ENCODE measurements at regions not wholly inside any gene's neighbourhood (a gene's known extent, or its start where the extent isn't known, plus 50 kb on each side); places are given as distances from the start of the nearest gene placed in this dataset.

- TF ChIP-seq CREB1 (IDR thresholded peaks at IDR 0.05) (no peak), CREB1 (CRISPR knock-in tag; IDR thresholded peaks at IDR 0.05) (0 out of 2 replicates have a peak, but pooled peaks have one; percentile 35), ZNF140 (CRISPR knock-in tag; IDR thresholded peaks at IDR 0.05) (no peak), ZNF175 (CRISPR knock-in tag; IDR thresholded peaks at IDR 0.05; ENCODE audit: low read depth) (peak; percentile 54; the same call in 1 of the 2 replicates), ESRRB (CRISPR knock-in tag; IDR thresholded peaks at IDR 0.05; ENCODE audit: borderline replicate concordance) (no peak), MLX (CRISPR knock-in tag; conservative IDR thresholded peaks at IDR 0.05) (no peak), CHAMP1 (IDR thresholded peaks at IDR 0.05) (peak; percentile 57; the same call in 1 of the 2 replicates), SAFB (IDR thresholded peaks at IDR 0.05; ENCODE audit: borderline replicate concordance, low read depth, low read length) (no peak), CBX3 (IDR thresholded peaks at IDR 0.05; ENCODE audit: borderline replicate concordance in 1 of 2, low read length in 2 of 2) (peak in 1 of 2 experiments; percentile 55; a peak in 1 of 3 replicates), POLR2H (tag; IDR thresholded peaks at IDR 0.05; ENCODE audit: low read depth) (peak; percentile 77), ATF1 (CRISPR knock-in tag; IDR thresholded peaks at IDR 0.05) (no peak), ATF1 (tag; IDR thresholded peaks at IDR 0.05) (peak; percentile 17; the same call in 1 of the 2 replicates), GABPB1 (CRISPR knock-in tag; IDR thresholded peaks at IDR 0.05) (peak; percentile 50; the same call in 1 of the 2 replicates), PYGO2 (tag; IDR thresholded peaks at IDR 0.05) (no peak), SMAD3 (CRISPR knock-in tag; conservative IDR thresholded peaks at IDR 0.05) (no peak), ZBTB5 (IDR thresholded peaks at IDR 0.05) (no peak), ZEB2 (IDR thresholded peaks at IDR 0.05) (no peak), POLR2A (conservative IDR thresholded peaks at IDR 0.05) (peak; percentile 62), MAX (CRISPR knock-in tag; IDR thresholded peaks at IDR 0.05) (peak; percentile 56; the same call in 1 of the 2 replicates), ZBTB33 (CRISPR knock-in tag; IDR thresholded peaks at IDR 0.05) (peak; percentile 32; the same call in 1 of the 2 replicates), RAD21 (CRISPR knock-in tag; conservative IDR thresholded peaks at IDR 0.05 in 1 of 2, IDR thresholded peaks at IDR 0.05 in 1 of 2) (peak; percentile 37 to 45), HDAC8 (tag; IDR thresholded peaks at IDR 0.05) (no peak)
These were observed 345.1 kb upstream of the KLF3 start (continued) for GRCh38 chr4:38318737-38319455.

All from K562 (cell line).